ENCODE measurements at regions not wholly inside any gene's neighbourhood (a gene's known extent, or its start where the extent isn't known, plus 50 kb on each side); places are given as distances from the start of the nearest gene placed in this dataset.
"Not testable (repeated sequence)": the region's sequence is repeated elsewhere in the genome, so short reads cannot be mapped to it uniquely, and the experiment has no call there.

GRCh38 chr5:79888643-79889042 lies 102.4 kb downstream of the MTX3 start:
- 96 to 100% methylated on average over 2 of the region's 2 CpGs for WGBS, 2 donors

GRCh38 chr5:79886925-79887655 lies 104.0 kb downstream of the MTX3 start:
- H3K36me3 ChIP-seq = no peaks in the 10 kb centered on the region
- H3K4me3 ChIP-seq = no peak overlapping the region
- WGBS, 2 donors = 75 to 80% methylated on average over 10 of the region's 10 CpGs
- DNase-seq (ENCODE audit: low spot score in 2 of 2) = no peak
- H3K9me3 ChIP-seq = no peaks in the 10 kb centered on the region
- H3K27me3 ChIP-seq = no peaks in the 10 kb centered on the region
- no peak overlapping the region for H3K27ac ChIP-seq
- TF ChIP-seq POLR2A (IDR thresholded peaks at IDR 0.05) (no peak), EP300 (IDR thresholded peaks at IDR 0.05) (no peak), CTCF (IDR thresholded peaks at IDR 0.05) (no peak)
- H3K4me1 ChIP-seq = no peaks in the 10 kb centered on the region

More at GRCh38 chr5:79888643-79889042, 102.4 kb downstream of the MTX3 start:
- Histone ChIP-seq H3K4me3 (no peak overlapping the region), H3K36me3 (no peaks in the 10 kb centered on the region), H3K27me3 (no peaks in the 10 kb centered on the region), H3K27ac (no peak overlapping the region), H3K4me1 (no peaks in the 10 kb centered on the region), H3K9me3 (no peaks in the 10 kb centered on the region)
- no peak for DNase-seq (ENCODE audit: low spot score in 2 of 2)
- TF ChIP-seq POLR2A (IDR thresholded peaks at IDR 0.05) = no peak
- TF ChIP-seq EP300 (IDR thresholded peaks at IDR 0.05) = no peak
- TF ChIP-seq CTCF (IDR thresholded peaks at IDR 0.05) = no peak

- Histone ChIP-seq H3K27me3 (no peaks in the 10 kb centered on the region), H3K4me3 (no peak overlapping the region), H3K36me3 (no peaks in the 10 kb centered on the region), H3K9me3 (no peaks in the 10 kb centered on the region), H3K4me1 (no peaks in the 10 kb centered on the region), H3K27ac (no peak overlapping the region)
- 67 to 85% methylated on average over 5 of the region's 5 CpGs for WGBS, 2 donors
- TF ChIP-seq POLR2A (IDR thresholded peaks at IDR 0.05) (no peak), EP300 (IDR thresholded peaks at IDR 0.05) (no peak), CTCF (IDR thresholded peaks at IDR 0.05) (no peak)
- no peak for DNase-seq (ENCODE audit: low spot score in 2 of 2)
These were observed 104.6 kb downstream of the MTX3 start for GRCh38 chr5:79886456-79886855.

- not testable (repeated sequence) for H3K27me3 ChIP-seq; H3K4me1 ChIP-seq; H3K27ac ChIP-seq; H3K36me3 ChIP-seq; H3K4me3 ChIP-seq; DNase-seq (ENCODE audit: low spot score in 2 of 2); H3K9me3 ChIP-seq
- WGBS, 2 donors = 100% methylated on average over 1 of the region's 1 CpG
These were observed 111.2 kb downstream of the MTX3 start for GRCh38 chr5:79879880-79880279.

- DNase-seq (ENCODE audit: low spot score in 2 of 2) = no peak
- TF ChIP-seq POLR2A (IDR thresholded peaks at IDR 0.05) = no peak
- no peak for TF ChIP-seq CTCF (IDR thresholded peaks at IDR 0.05)
- TF ChIP-seq EP300 (IDR thresholded peaks at IDR 0.05) = no peak
- 68 to 71% methylated on average over 5 of the region's 5 CpGs for WGBS, 2 donors
These were observed 112.2 kb downstream of the MTX3 start for GRCh38 chr5:79878721-79879336.

More at GRCh38 chr5:79878721-79879336, 112.2 kb downstream of the MTX3 start:
- H3K4me3 ChIP-seq = no peak overlapping the region
- no peak overlapping the region for H3K27ac ChIP-seq
- peaks cover 0 to 17% (median 3%) of the 10 kb centered on the region in 4 donors for H3K4me1 ChIP-seq
- H3K36me3 ChIP-seq = no peaks in the 10 kb centered on the region
- H3K9me3 ChIP-seq = no peaks in the 10 kb centered on the region
- H3K27me3 ChIP-seq = no peaks in the 10 kb centered on the region
